PC-9 (cell line): ENCODE measurements at regions not wholly inside any gene's neighbourhood (a gene's known extent, or its start where the extent isn't known, plus 50 kb on each side); places are given as distances from the start of the nearest gene placed in this dataset.

Source experiments
- BruUV-seq: library from RNA; stranded (reverse); fragments of 400-500 nt; replicated peaks from 2 replicates; lab custom pipeline; 2021; lab: Mats Ljungman, UMichigan
- CTCF ChIA-PET: fragments of 300-600 bp; sonication (Branson Sonifier 250); formaldehyde crosslinking; loops from one replicate; lab custom pipeline; 2022; ENCODE audit warnings: antibody characterized with exemption; lab: Charles Lee
- POLR2A ChIA-PET: fragments of 300-600 bp; sonication (Branson Sonifier 250); formaldehyde crosslinking; loops from one replicate; lab custom pipeline; 2022; ENCODE audit warnings: antibody characterized with exemption; ENCODE audit not compliant: unreplicated experiment; lab: Charles Lee
- DNase-seq, 2 experiments: peaks; one replicate each; pipeline versions ENCODE4 v3.0.0 to v3.0.0-alpha.2; 2015 to 2022; ENCODE audit warnings: mixed read lengths in 1 of 2
- H2AFZ ChIP-seq: fragments of 200-600 bp; sonication (generic); 2 replicates; pipeline ENCODE4 v1.8.1; 2017; ENCODE audit warnings: antibody characterized with exemption
- H3F3A ChIP-seq: fragments of 200-600 bp; sonication (generic); 2 replicates; pipeline ENCODE4 v1.8.1; 2017; ENCODE audit warnings: antibody characterized with exemption, mild to moderate bottlenecking, low read depth; ENCODE audit not compliant: insufficient read depth
- H3K27ac ChIP-seq: fragments of 200-600 bp; sonication (generic); 2 replicates; pipeline ENCODE4 v1.6.1; 2016; ENCODE audit warnings: mixed run types
- H3K27me3 ChIP-seq: fragments of 200-600 bp; sonication (generic); 2 replicates; pipeline ENCODE4 v1.6.1; 2016; ENCODE audit warnings: low read depth, mixed run types; ENCODE audit not compliant: insufficient read depth
- H3K36me3 ChIP-seq: fragments of 200-600 bp; sonication (generic); 2 replicates; pipeline ENCODE4 v1.6.1; 2016; ENCODE audit warnings: low read depth, mixed run types
- H3K4me1 ChIP-seq: fragments of 200-600 bp; sonication (generic); replicated peaks from 2 replicates; pipeline ENCODE4 v1.6.1; 2016; ENCODE audit warnings: mixed run types; ENCODE audit not compliant: insufficient read depth
- H3K4me2 ChIP-seq: fragments of 200-600 bp; sonication (generic); 2 replicates; pipeline ENCODE4 v1.6.1; 2017; ENCODE audit warnings: mixed run types
- H3K4me3 ChIP-seq: fragments of 200-600 bp; sonication (generic); 2 replicates; pipeline ENCODE4 v1.6.1; 2016; ENCODE audit warnings: mixed run types
- H3K79me2 ChIP-seq: fragments of 200-600 bp; sonication (generic); 2 replicates; pipeline ENCODE4 v1.6.1; 2017; ENCODE audit warnings: low read depth, mixed run types
- H3K9me2 ChIP-seq: fragments of 200-600 bp; sonication (generic); 2 replicates; pipeline ENCODE4 v1.8.1; 2017; ENCODE audit warnings: mild to moderate bottlenecking; ENCODE audit not compliant: insufficient read depth
- H3K9me3 ChIP-seq: fragments of 200-600 bp; sonication (generic); 2 replicates; pipeline ENCODE4 v1.8.1; 2016; ENCODE audit warnings: low read depth; ENCODE audit not compliant: insufficient read depth
- H4K20me1 ChIP-seq: fragments of 200-600 bp; sonication (generic); 2 replicates; pipeline ENCODE4 v1.8.1; 2017; ENCODE audit not compliant: insufficient read depth
- CTCF ChIP-seq: fragments of 200-600 bp; sonication (generic); conservative IDR thresholded peaks from 2 replicates; pipeline ENCODE4 v1.6.1; 2017; ENCODE audit warnings: mixed run types, antibody characterized with exemption, mild to moderate bottlenecking, moderate library complexity
- EZH2 ChIP-seq: fragments of 200-600 bp; sonication (generic); IDR thresholded peaks from 2 replicates; pipeline ENCODE4 v1.8.0; 2017; ENCODE audit warnings: antibody characterized with exemption, low read depth
- intact Hi-C: fragments of 100-400 bp; cut with micrococcal nuclease; formaldehyde crosslinking; loops from one replicate; pipeline ENCODE4 v1.10.0; 2022; ENCODE audit not compliant: unreplicated experiment

DNA sequence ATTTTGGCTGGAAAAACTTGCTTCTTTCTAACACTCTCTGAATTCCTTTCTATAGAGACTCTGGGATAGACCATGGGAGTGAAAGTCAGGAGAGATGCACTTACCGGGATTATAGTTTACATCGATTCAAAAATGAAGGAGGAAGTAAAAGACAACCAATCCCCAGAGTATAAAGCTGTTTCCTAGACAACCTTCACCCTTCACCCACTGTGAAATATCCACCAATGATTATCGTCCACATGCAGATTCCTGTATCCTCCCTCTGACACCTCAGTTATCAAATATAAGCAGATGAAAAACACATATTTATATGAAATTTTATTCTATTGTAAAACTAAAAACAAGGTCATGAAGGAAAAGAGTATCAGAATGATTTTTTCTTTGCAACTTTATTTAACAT lies 258.8 kb upstream of the GK2 start:
- Histone ChIP-seq H3K27ac (no peak overlapping the region), H3K9me3 (no peaks in the 10 kb centered on the region), H3F3A (no peaks in the 10 kb centered on the region), H3K36me3 (no peaks in the 10 kb centered on the region), H3K27me3 (no peaks in the 10 kb centered on the region), H3K9me2 (no peaks in the 10 kb centered on the region), H2AFZ (no peak overlapping the region), H3K79me2 (no peaks in the 10 kb centered on the region), H3K4me1 (no peaks in the 10 kb centered on the region), H3K4me3 (no peak overlapping the region), H3K4me2 (no peak overlapping the region), H4K20me1 (no peaks in the 10 kb centered on the region)
- TF ChIP-seq EZH2: no peak
- TF ChIP-seq CTCF: no peak
- CTCF ChIA-PET: no interaction called here
- BruUV-seq: no TSS peak
- intact Hi-C loops: no loop called here
- POLR2A ChIA-PET: no interaction called here
- DNase-seq: no peak

DNA sequence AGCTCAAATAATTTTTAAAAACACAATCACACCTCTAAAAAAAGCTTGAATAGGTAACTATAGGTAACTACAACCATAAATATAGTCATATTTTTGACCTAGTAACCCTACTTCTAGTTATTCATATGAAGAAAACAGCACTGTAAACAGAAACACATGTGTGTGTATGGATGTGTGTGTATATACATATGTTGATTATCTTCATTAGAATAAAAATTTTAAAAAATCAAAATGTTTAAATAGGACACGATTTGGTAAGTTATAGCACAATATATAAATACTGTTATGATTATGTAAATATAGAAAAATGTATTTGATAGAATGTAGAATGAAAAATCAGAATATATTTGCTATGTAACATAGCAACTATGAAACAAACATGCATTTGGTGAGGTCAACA lies 258.1 kb upstream of the GK2 start:
- H4K20me1 ChIP-seq: no peaks in the 10 kb centered on the region
- H3K9me2 ChIP-seq: no peaks in the 10 kb centered on the region
- no peaks in the 10 kb centered on the region for H3K4me1 ChIP-seq
- no TSS peak for BruUV-seq
- no peak overlapping the region for H3K27ac ChIP-seq
- ChIA-PET CTCF (no interaction called here), POLR2A (no interaction called here)
- no peaks in the 10 kb centered on the region for H3F3A ChIP-seq
- no peak overlapping the region for H2AFZ ChIP-seq
- intact Hi-C loops: no loop called here
- no peak for DNase-seq
- no peak overlapping the region for H3K4me2 ChIP-seq
- TF ChIP-seq EZH2: no peak
- TF ChIP-seq CTCF: no peak
- H3K9me3 ChIP-seq: no peaks in the 10 kb centered on the region
- H3K36me3 ChIP-seq: no peaks in the 10 kb centered on the region
- no peaks in the 10 kb centered on the region for H3K27me3 ChIP-seq
- no peak overlapping the region for H3K4me3 ChIP-seq
- H3K79me2 ChIP-seq: no peaks in the 10 kb centered on the region

GRCh38 chr4:79663865-79664264 lies 255.8 kb upstream of the GK2 start:
- Histone ChIP-seq H3K36me3 (no peaks in the 10 kb centered on the region), H2AFZ (no peak overlapping the region)

More at GRCh38 chr4:79663865-79664264, 255.8 kb upstream of the GK2 start:
- ChIA-PET CTCF (no interaction called here), POLR2A (no interaction called here)
- intact Hi-C loops: no loop called here
- Histone ChIP-seq H3F3A (no peaks in the 10 kb centered on the region), H3K27ac (no peak overlapping the region), H3K9me3 (no peaks in the 10 kb centered on the region), H3K4me2 (no peak overlapping the region), H3K4me1 (no peaks in the 10 kb centered on the region), H3K4me3 (no peak overlapping the region), H3K27me3 (no peaks in the 10 kb centered on the region), H3K79me2 (no peaks in the 10 kb centered on the region), H4K20me1 (no peaks in the 10 kb centered on the region), H3K9me2 (no peaks in the 10 kb centered on the region)
- DNase-seq: no peak
- no TSS peak for BruUV-seq
- TF ChIP-seq EZH2: no peak
- no peak for TF ChIP-seq CTCF
